ENCODE measurements at regions not wholly inside any gene's neighbourhood (a gene's known extent, or its start where the extent isn't known, plus 50 kb on each side); places are given as distances from the start of the nearest gene placed in this dataset.

- Histone ChIP-seq H4K20me1 (ENCODE audit: insufficient read depth) (no peaks in the 10 kb centered on the region), H2AFZ (ENCODE audit: low read depth, low read length) (no peak overlapping the region), H3K4me2 (ENCODE audit: low read length) (no peak overlapping the region), H3K36me3 (ENCODE audit: insufficient read depth, low read length) (no peaks in the 10 kb centered on the region), H3K4me3 (ENCODE audit: low read length) (no peak overlapping the region), H3K27me3 (ENCODE audit: insufficient read depth, low read depth, low read length) (no peaks in the 10 kb centered on the region), H3K9me2 (ENCODE audit: insufficient read depth, low read length) (no peaks in the 10 kb centered on the region), H3K9ac (ENCODE audit: low read length) (no peak overlapping the region), H3F3A (ENCODE audit: insufficient read depth, low read length, poor library complexity, severe bottlenecking) (no peaks in the 10 kb centered on the region), H3K9me3 (ENCODE audit: low read length) (no peaks in the 10 kb centered on the region), H3K27ac (ENCODE audit: low read length) (no peak overlapping the region), H3K79me2 (replicated peaks; ENCODE audit: insufficient read depth, low read length) (no peaks in the 10 kb centered on the region)
- TF ChIP-seq RAD21 (conservative IDR thresholded peaks at IDR 0.05) (no peak), TAF1 (IDR thresholded peaks at IDR 0.05; ENCODE audit: low read depth) (no peak), SMC3 (conservative IDR thresholded peaks at IDR 0.05; ENCODE audit: poor library complexity) (no peak), MXI1 (conservative IDR thresholded peaks at IDR 0.05; ENCODE audit: poor library complexity, severe bottlenecking) (no peak), POLR2AphosphoS5 (IDR thresholded peaks at IDR 0.05) (no peak), EP300 (conservative IDR thresholded peaks at IDR 0.05; ENCODE audit: poor library complexity, severe bottlenecking) (no peak), CTCF (IDR thresholded peaks at IDR 0.05; ENCODE audit: poor library complexity, severe bottlenecking) (no peak), EZH2 (IDR thresholded peaks at IDR 0.05; ENCODE audit: borderline replicate concordance, insufficient read depth, low read length, poor library complexity, severe bottlenecking) (no peak), REST (IDR thresholded peaks at IDR 0.05; ENCODE audit: borderline replicate concordance) (no peak)
Measured at GRCh38 chrX:85619962-85620361, 240.5 kb upstream of the POF1B start.

- TF ChIP-seq EZH2 (IDR thresholded peaks at IDR 0.05; ENCODE audit: borderline replicate concordance, insufficient read depth, low read length, poor library complexity, severe bottlenecking) (no peak), MXI1 (conservative IDR thresholded peaks at IDR 0.05; ENCODE audit: poor library complexity, severe bottlenecking) (no peak), TAF1 (IDR thresholded peaks at IDR 0.05; ENCODE audit: low read depth) (no peak), EP300 (conservative IDR thresholded peaks at IDR 0.05; ENCODE audit: poor library complexity, severe bottlenecking) (no peak), SMC3 (conservative IDR thresholded peaks at IDR 0.05; ENCODE audit: poor library complexity) (peak; percentile 60), REST (IDR thresholded peaks at IDR 0.05; ENCODE audit: borderline replicate concordance) (no peak), POLR2AphosphoS5 (IDR thresholded peaks at IDR 0.05) (no peak), RAD21 (conservative IDR thresholded peaks at IDR 0.05) (peak; percentile 65), CTCF (IDR thresholded peaks at IDR 0.05; ENCODE audit: poor library complexity, severe bottlenecking) (peak; percentile 64)
- Histone ChIP-seq H3K79me2 (replicated peaks; ENCODE audit: insufficient read depth, low read length) (no peaks in the 10 kb centered on the region), H3K27me3 (ENCODE audit: insufficient read depth, low read depth, low read length) (no peaks in the 10 kb centered on the region), H2AFZ (ENCODE audit: low read depth, low read length) (no peak overlapping the region), H3K36me3 (ENCODE audit: insufficient read depth, low read length) (no peaks in the 10 kb centered on the region), H3F3A (ENCODE audit: insufficient read depth, low read length, poor library complexity, severe bottlenecking) (no peaks in the 10 kb centered on the region), H3K9me2 (ENCODE audit: insufficient read depth, low read length) (no peaks in the 10 kb centered on the region), H3K9ac (ENCODE audit: low read length) (no peak overlapping the region), H4K20me1 (ENCODE audit: insufficient read depth) (no peaks in the 10 kb centered on the region), H3K4me3 (ENCODE audit: low read length) (no peak overlapping the region), H3K27ac (ENCODE audit: low read length) (no peak overlapping the region), H3K9me3 (ENCODE audit: low read length) (no peaks in the 10 kb centered on the region), H3K4me2 (ENCODE audit: low read length) (no peak overlapping the region)
Measured at GRCh38 chrX:85611926-85612325, 232.5 kb upstream of the POF1B start.
